SU-DHL-6 (cell line): ENCODE measurements at regions not wholly inside any gene's neighbourhood (a gene's known extent, or its start where the extent isn't known, plus 50 kb on each side); places are given as distances from the start of the nearest gene placed in this dataset.

Experiments used
- H2AFZ ChIP-seq: fragments of 200-600 bp; sonication (generic); 2 replicates; pipeline ENCODE4 v1.6.1; 2014; ENCODE audit warnings: low read depth, mild to moderate bottlenecking, moderate library complexity, mixed read lengths, antibody characterized with exemption, low read length; ENCODE audit not compliant: severe bottlenecking
- H3F3A ChIP-seq: fragments of 200-600 bp; shearing (Covaris generic); 2 replicates; pipeline ENCODE4 v1.6.0; 2016; ENCODE audit warnings: antibody characterized with exemption, mild to moderate bottlenecking; ENCODE audit not compliant: insufficient read depth
- H3K27ac ChIP-seq: fragments of 200-600 bp; sonication (generic); 2 replicates; pipeline ENCODE4 v1.5.1; 2016; ENCODE audit warnings: low read depth, mild to moderate bottlenecking, low read length, moderate library complexity, mixed read lengths
- H3K27me3 ChIP-seq: fragments of 200-600 bp; sonication (generic), shearing (Covaris generic); 2 replicates; pipeline ENCODE4 v1.6.0; 2014; ENCODE audit warnings: mild to moderate bottlenecking, low read length
- H3K36me3 ChIP-seq: fragments of 200-600 bp; sonication (generic); 2 replicates; pipeline ENCODE4 v1.6.1; 2014; ENCODE audit warnings: mild to moderate bottlenecking, low read length, mixed read lengths
- H3K4me2 ChIP-seq: fragments of 300-600, 200-600 bp; shearing (Covaris generic), sonication (generic); 2 replicates; pipeline ENCODE4 v1.6.0; 2014; ENCODE audit warnings: low read length, low read depth, mild to moderate bottlenecking; ENCODE audit not compliant: poor library complexity, severe bottlenecking
- H3K4me3 ChIP-seq: fragments of 200-600 bp; sonication (generic); 2 replicates; pipeline ENCODE4 v1.5.1; 2014; ENCODE audit warnings: antibody characterized with exemption, low read length, mild to moderate bottlenecking, mixed read lengths; ENCODE audit not compliant: insufficient read depth, poor library complexity, severe bottlenecking
- H3K79me2 ChIP-seq: fragments of 200-600 bp; sonication (generic); 2 replicates; pipeline ENCODE4 v1.6.1; 2014; ENCODE audit warnings: mild to moderate bottlenecking, low read length, moderate library complexity; ENCODE audit not compliant: insufficient read depth
- H3K9ac ChIP-seq: fragments of 200-600 bp; sonication (generic); 2 replicates; pipeline ENCODE4 v1.7.0; 2014; ENCODE audit warnings: mild to moderate bottlenecking, low read length
- H3K9me2 ChIP-seq: fragments of 200-600 bp; sonication (generic); replicated peaks from 2 replicates; pipeline ENCODE4 v1.6.1; 2014; ENCODE audit warnings: low read length; ENCODE audit not compliant: insufficient read depth
- H3K9me3 ChIP-seq: fragments of 200-600 bp; sonication (generic); 2 replicates; pipeline ENCODE4 v1.6.1; 2014; ENCODE audit warnings: low read length, mixed read lengths; ENCODE audit not compliant: insufficient read depth
- H4K20me1 ChIP-seq: fragments of 200-600 bp; sonication (generic); 2 replicates; pipeline ENCODE4 v1.6.1; 2014; ENCODE audit warnings: low read depth, mild to moderate bottlenecking, antibody characterized with exemption, low read length, moderate library complexity, mixed read lengths
- EZH2phosphoT487 ChIP-seq: fragments of 200-600 bp; sonication (generic), shearing (Covaris generic); conservative IDR thresholded peaks from 2 replicates; pipeline ENCODE4 v1.6.1; 2018; ENCODE audit warnings: mild to moderate bottlenecking, antibody characterized with exemption, low read length, moderate library complexity, mixed read lengths
- TF ChIP-seq, protein P1 (sequence below): fragments of 200-600 bp; sonication (generic); IDR thresholded peaks from one replicate; pipeline ENCODE4 v1.5.1; 2017; ENCODE audit warnings: antibody characterized with exemption, mild to moderate bottlenecking, low read length, moderate library complexity; ENCODE audit not compliant: insufficient read depth, poor library complexity, severe bottlenecking

- H2AFZ ChIP-seq, result no peak overlapping the region
- H3K27ac ChIP-seq, result no peak overlapping the region
- no peak overlapping the region for H3K4me2 ChIP-seq
- no peaks in the 10 kb centered on the region for H4K20me1 ChIP-seq
- no peak for TF ChIP-seq EZH2phosphoT487
- TF ChIP-seq, protein P1, sequence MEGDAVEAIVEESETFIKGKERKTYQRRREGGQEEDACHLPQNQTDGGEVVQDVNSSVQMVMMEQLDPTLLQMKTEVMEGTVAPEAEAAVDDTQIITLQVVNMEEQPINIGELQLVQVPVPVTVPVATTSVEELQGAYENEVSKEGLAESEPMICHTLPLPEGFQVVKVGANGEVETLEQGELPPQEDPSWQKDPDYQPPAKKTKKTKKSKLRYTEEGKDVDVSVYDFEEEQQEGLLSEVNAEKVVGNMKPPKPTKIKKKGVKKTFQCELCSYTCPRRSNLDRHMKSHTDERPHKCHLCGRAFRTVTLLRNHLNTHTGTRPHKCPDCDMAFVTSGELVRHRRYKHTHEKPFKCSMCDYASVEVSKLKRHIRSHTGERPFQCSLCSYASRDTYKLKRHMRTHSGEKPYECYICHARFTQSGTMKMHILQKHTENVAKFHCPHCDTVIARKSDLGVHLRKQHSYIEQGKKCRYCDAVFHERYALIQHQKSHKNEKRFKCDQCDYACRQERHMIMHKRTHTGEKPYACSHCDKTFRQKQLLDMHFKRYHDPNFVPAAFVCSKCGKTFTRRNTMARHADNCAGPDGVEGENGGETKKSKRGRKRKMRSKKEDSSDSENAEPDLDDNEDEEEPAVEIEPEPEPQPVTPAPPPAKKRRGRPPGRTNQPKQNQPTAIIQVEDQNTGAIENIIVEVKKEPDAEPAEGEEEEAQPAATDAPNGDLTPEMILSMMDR, result no peak
- H3K79me2 ChIP-seq, result no peaks in the 10 kb centered on the region
- H3F3A ChIP-seq, result no peaks in the 10 kb centered on the region
- no peak overlapping the region for H3K4me3 ChIP-seq
- no peaks in the 10 kb centered on the region for H3K27me3 ChIP-seq
- H3K36me3 ChIP-seq, result no peaks in the 10 kb centered on the region
- no peak overlapping the region for H3K9ac ChIP-seq
- H3K9me2 ChIP-seq, result no peaks in the 10 kb centered on the region
- H3K9me3 ChIP-seq, result no peaks in the 10 kb centered on the region
Measured at GRCh38 chr20:11101243-11101642, 427.4 kb upstream of the JAG1 start.

DNA sequence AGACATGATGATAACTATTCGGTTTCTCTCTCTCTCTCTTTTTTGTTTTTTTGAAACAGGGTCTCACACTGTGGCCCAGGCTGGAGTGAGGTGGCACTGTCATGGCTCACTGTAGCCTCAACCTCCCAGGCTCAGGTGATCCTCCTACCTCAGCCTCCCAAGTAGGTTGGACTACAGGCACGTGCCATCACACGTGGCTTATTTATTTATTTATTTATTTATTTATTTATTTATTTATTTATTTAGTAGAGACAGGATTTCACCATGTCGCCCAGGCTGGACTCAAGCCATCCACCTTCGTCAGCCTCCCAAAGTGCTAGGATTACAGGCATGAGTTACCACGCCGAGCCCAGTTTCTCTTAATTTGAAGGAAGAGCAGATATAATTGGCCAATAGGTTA, 427.9 kb upstream of the JAG1 start:
- Histone ChIP-seq H3K9me3 (no peaks in the 10 kb centered on the region), H3K9ac (no peak overlapping the region), H3K79me2 (no peaks in the 10 kb centered on the region), H3K9me2 (no peaks in the 10 kb centered on the region), H3K4me2 (no peak overlapping the region), H3K27me3 (no peaks in the 10 kb centered on the region), H3K27ac (no peak overlapping the region), H3K4me3 (no peak overlapping the region), H2AFZ (no peak overlapping the region), H3F3A (no peaks in the 10 kb centered on the region), H4K20me1 (no peaks in the 10 kb centered on the region), H3K36me3 (no peaks in the 10 kb centered on the region)
- TF ChIP-seq EZH2phosphoT487, result no peak
- TF ChIP-seq, protein P1, result no peak

DNA sequence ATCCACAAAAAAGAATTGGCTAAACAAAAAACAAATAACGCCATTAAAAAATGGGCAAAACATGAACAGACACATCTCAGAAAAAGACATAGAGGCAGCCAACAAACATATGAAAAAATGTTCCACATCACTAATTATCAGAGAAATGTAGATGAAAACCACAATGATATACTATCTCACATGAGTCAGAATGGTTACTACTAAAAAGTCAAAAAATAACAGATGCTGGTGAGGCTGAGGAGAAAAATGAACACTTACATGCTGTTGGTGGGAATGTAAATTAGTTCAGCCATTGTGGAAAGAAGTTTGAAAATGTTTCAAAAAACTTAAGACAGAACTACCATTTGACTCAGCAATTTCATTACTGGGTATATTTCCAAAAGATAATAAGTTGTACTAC, 430.1 kb upstream of the JAG1 start:
- Histone ChIP-seq H3K27ac (no peak overlapping the region), H3K9me2 (no peaks in the 10 kb centered on the region), H3K4me2 (no peak overlapping the region), H3K79me2 (no peaks in the 10 kb centered on the region), H3K27me3 (no peaks in the 10 kb centered on the region), H3K4me3 (no peak overlapping the region), H3K9ac (no peak overlapping the region), H3K36me3 (no peaks in the 10 kb centered on the region), H3K9me3 (no peaks in the 10 kb centered on the region), H4K20me1 (no peaks in the 10 kb centered on the region), H3F3A (no peaks in the 10 kb centered on the region), H2AFZ (no peak overlapping the region)
- no peak for TF ChIP-seq EZH2phosphoT487
- TF ChIP-seq, protein P1, result no peak
